K562 (cell line): ENCODE measurements at regions not wholly inside any gene's neighbourhood (a gene's known extent, or its start where the extent isn't known, plus 50 kb on each side); places are given as distances from the start of the nearest gene placed in this dataset.

Experiments used
- ATAC-seq: fragments of 200-7000 bp; cut with Tn5 transposase; 3 replicates; pipeline ENCODE4 v1.9.1; 2020; ENCODE audit warnings: moderate library complexity
- BruUV-seq: library from RNA; stranded (reverse); fragments of 400-500 nt; replicated peaks from 2 replicates; lab custom pipeline; 2021; lab: Mats Ljungman, UMichigan
- CTCF ChIA-PET: fragments of 300-600 bp; formaldehyde crosslinking; extraction: SDS; loops from one replicate; lab custom pipeline; 2021; ENCODE audit warnings: low intra/inter-chr PET ratio; lab: Yijun Ruan, JAX
- POLR2A ChIA-PET: fragments of 300-600, 350-650 bp; sonication (Branson Sonifier 250); formaldehyde crosslinking; extraction: SDS; loops from one replicate; lab custom pipeline; 2021; ENCODE audit warnings: antibody characterized with exemption, inconsistent platforms; lab: Yijun Ruan, JAX
- DNase-seq, 4 experiments: peaks; one replicate each; pipeline versions ENCODE4 v3.0.0 to v3.0.0-alpha.2; 2011 to 2018; ENCODE audit warnings: low spot score in 3 of 4, mixed read lengths in 3 of 4; ENCODE audit errors: extremely low read depth in 1 of 4
- FAIRE-seq: peaks from 2 replicates; lab custom pipeline; 2011; peaks lifted over from hg19 to GRCh38; lab: Jason Lieb, UNC
- H2AFZ ChIP-seq: 2 replicates; pipeline ENCODE4 v1.6.0; 2011; ENCODE audit warnings: low read depth, low read length, control low read depth, inconsistent platforms
- H3K27ac ChIP-seq: fragments of 200-600 bp; 3 replicates; pipeline ENCODE4 v1.8.0; 2011; ENCODE audit warnings: low read depth, mild to moderate bottlenecking, control low read depth, inconsistent platforms, low read length, moderate library complexity, mixed read lengths; ENCODE audit errors: extremely low read depth
- H3K27me3 ChIP-seq, 2 experiments: fragments of 300-600 bp in 1 of 2; 2 replicates in 1 of 2; 3 replicates in 1 of 2; pipeline versions ENCODE4 v1.6.0 to v1.8.0; 2011; ENCODE audit warnings: inconsistent platforms in 2 of 2, low read length in 2 of 2, mild to moderate bottlenecking in 1 of 2, mixed read lengths in 1 of 2, moderate library complexity in 1 of 2; ENCODE audit not compliant: control insufficient read depth in 2 of 2, insufficient read depth in 2 of 2
- H3K36me3 ChIP-seq: fragments of 300-600 bp; 3 replicates; pipeline ENCODE4 v1.8.0; 2011; ENCODE audit warnings: mild to moderate bottlenecking, low read length, inconsistent platforms; ENCODE audit not compliant: control insufficient read depth, insufficient read depth
- H3K4me1 ChIP-seq, 2 experiments: fragments of 200-600 bp in 1 of 2; replicated peaks in 1 of 2; 2 replicates in 1 of 2; 3 replicates in 1 of 2; pipeline versions ENCODE4 v1.5.1 to v1.8.0; 2011; ENCODE audit warnings: inconsistent platforms in 2 of 2, low read length in 2 of 2, mild to moderate bottlenecking in 1 of 2, mixed read lengths in 1 of 2, moderate library complexity in 1 of 2; ENCODE audit not compliant: control insufficient read depth in 2 of 2, insufficient read depth in 2 of 2
- H3K4me2 ChIP-seq: 2 replicates; pipeline ENCODE4 v1.6.1; 2011; ENCODE audit warnings: low read length, control low read depth, inconsistent platforms, mixed read lengths; ENCODE audit not compliant: insufficient read depth
- H3K4me3 ChIP-seq: fragments of 200-600 bp; sonication (generic), shearing (Covaris generic); 2 replicates; pipeline ENCODE4 v1.5.1; 2016; ENCODE audit warnings: control low read depth, inconsistent platforms
- H3K79me2 ChIP-seq: fragments of 200-600 bp; 3 replicates; pipeline ENCODE4 v1.8.0; 2011; ENCODE audit warnings: low read length, inconsistent platforms; ENCODE audit not compliant: control insufficient read depth, insufficient read depth
- H3K9ac ChIP-seq, 2 experiments: 2 replicates each; pipeline versions ENCODE4 v1.6.0 to v1.6.1; 2011; ENCODE audit warnings: low read depth in 2 of 2, low read length in 2 of 2, control low read depth in 1 of 2, inconsistent platforms in 1 of 2, mild to moderate bottlenecking in 1 of 2, mixed read lengths in 1 of 2; ENCODE audit not compliant: insufficient read depth in 1 of 2
- H3K9me1 ChIP-seq: one replicate; pipeline ENCODE4 v1.6.0; 2011; ENCODE audit warnings: inconsistent platforms, mild to moderate bottlenecking, low read length, moderate library complexity; ENCODE audit not compliant: control insufficient read depth, insufficient read depth
- H3K9me3 ChIP-seq: replicated peaks from 2 replicates; pipeline ENCODE4 v1.5.1; 2011; ENCODE audit warnings: low read depth, low read length, inconsistent platforms; ENCODE audit not compliant: control insufficient read depth, insufficient read depth
- H4K20me1 ChIP-seq: replicated peaks from 2 replicates; pipeline ENCODE4 v1.6.1; 2011; ENCODE audit warnings: low read length, inconsistent platforms, mixed read lengths; ENCODE audit not compliant: control insufficient read depth, insufficient read depth
- BMI1 ChIP-seq: fragments of 150-350 bp; IDR thresholded peaks from 2 replicates; pipeline ENCODE4 v1.6.1; 2014; ENCODE audit warnings: low read length
- CBX5 ChIP-seq: IDR thresholded peaks from 2 replicates; pipeline ENCODE4 v1.6.1; 2014; ENCODE audit warnings: low read depth, borderline replicate concordance
- COPS2 ChIP-seq: fragments of 450-650 bp; conservative IDR thresholded peaks from 2 replicates; pipeline ENCODE4 v1.6.1; 2016; ENCODE audit warnings: mild to moderate bottlenecking, moderate library complexity
- ETS2 ChIP-seq: IDR thresholded peaks from 2 replicates; pipeline ENCODE4 v1.6.1; 2016; ENCODE audit warnings: borderline replicate concordance, missing genetic modification characterization, mild to moderate bottlenecking, moderate library complexity, missing compliant biosample characterization; ENCODE audit not compliant: poor library complexity, severe bottlenecking
- IFI16 ChIP-seq: fragments of 250-450 bp; sonication (Bioruptor Pico); IDR thresholded peaks from 2 replicates; pipeline ENCODE4 v2.1.2; 2022; ENCODE audit warnings: mild to moderate bottlenecking, inconsistent platforms
- KAT2B ChIP-seq: IDR thresholded peaks from one replicate; pipeline ENCODE4 v1.6.1; 2012; ENCODE audit warnings: low read depth, mild to moderate bottlenecking, control low read depth, inconsistent platforms, low read length, moderate library complexity
- POLR3G ChIP-seq: IDR thresholded peaks from 2 replicates; pipeline ENCODE4 v1.6.1; 2011; ENCODE audit not compliant: insufficient read length, insufficient replicate concordance; ENCODE audit errors: extremely low read depth
- SMARCA5 ChIP-seq: fragments of 450-650 bp; IDR thresholded peaks from 2 replicates; pipeline ENCODE4 v1.6.1; 2016
- SUPT5H ChIP-seq: fragments of 450-650 bp; IDR thresholded peaks from 2 replicates; pipeline ENCODE4 v1.6.1; 2016
- TCF3 ChIP-seq: sonication (generic); formaldehyde crosslinking; IDR thresholded peaks from 2 replicates; pipeline ENCODE4 v1.4.0; 2020; ENCODE audit warnings: mild to moderate bottlenecking, missing genetic modification reagents
- ZNF717 ChIP-seq: fragments of 250-450 bp; sonication (Bioruptor Pico); IDR thresholded peaks from 2 replicates; pipeline ENCODE4 v1.5.0; 2021
- WGBS: fragments of 100-300 bp; shearing (Covaris generic); methylation state at CpG from one replicate; pipeline ENCODE4 v1.1.6; 2016; ENCODE audit warnings: low coverage, mixed read lengths; ENCODE audit not compliant: insufficient coverage; ENCODE audit errors: missing lambda C conversion rate; 5-methylcytosine and 5-hydroxymethylcytosine counted together
- in situ Hi-C: fragments of 300-500 bp; cut with MboI; formaldehyde crosslinking; loops from 4 replicates; pipeline ENCODE4 v1.15.0; 2018; ENCODE audit warnings: inconsistent platforms, mixed read lengths
- intact Hi-C: fragments of 100-400 bp; cut with micrococcal nuclease; formaldehyde crosslinking; loops from 2 replicates; pipeline ENCODE4 v1.14.2; 2022
- TF ChIP-seq, protein P1 (sequence below): IDR thresholded peaks from 3 replicates; pipeline ENCODE4 v1.6.1; 2011; ENCODE audit warnings: borderline replicate concordance, mild to moderate bottlenecking; ENCODE audit not compliant: insufficient read length, insufficient read depth
- TF ChIP-seq, protein P2 (sequence below): fragments of 150-350 bp; IDR thresholded peaks from 2 replicates; pipeline ENCODE4 v1.6.1; 2014; ENCODE audit warnings: low read depth, mild to moderate bottlenecking, low read length, borderline replicate concordance

GRCh38 chr4:62928483-62928882 is 1480.8 kb downstream of the TECRL start:
- DNase-seq, result no peak
- ChIA-PET CTCF (no interaction called here), POLR2A (no interaction called here)
- Histone ChIP-seq H3K4me1 (no peaks in the 10 kb centered on the region), H3K9me3 (no peaks in the 10 kb centered on the region), H3K27ac (no peak overlapping the region), H3K4me3 (no peak overlapping the region), H4K20me1 (no peaks in the 10 kb centered on the region), H3K79me2 (no peaks in the 10 kb centered on the region), H2AFZ (no peak overlapping the region), H3K27me3 (no peaks in the 10 kb centered on the region), H3K9me1 (no peaks in the 10 kb centered on the region)
- WGBS, result 2% methylated on average over 3 of the region's 3 CpGs
- intact Hi-C loops (no loop called here), in situ Hi-C loops (no loop called here)
- no peak for FAIRE-seq
- no TSS peak for BruUV-seq
- TF ChIP-seq BMI1, result no peak
- TF ChIP-seq, all 486 proteins: peak for 0
- Histone ChIP-seq H3K9ac (no peak overlapping the region), H3K36me3 (no peaks in the 10 kb centered on the region), H3K4me2 (no peak overlapping the region)
- ATAC-seq, result no peak

GRCh38 chr4:62927574-62927973 is 1481.7 kb downstream of the TECRL start:
- Histone ChIP-seq H2AFZ (no peak overlapping the region), H4K20me1 (no peaks in the 10 kb centered on the region), H3K9me3 (no peaks in the 10 kb centered on the region)
- no peak for FAIRE-seq
- no TSS peak for BruUV-seq
- in situ Hi-C loops, result no loop called here
- no peak for TF ChIP-seq SUPT5H
- no peak for TF ChIP-seq COPS2
- no peak for TF ChIP-seq SMARCA5
- no peak for TF ChIP-seq ETS2 (tag)
- TF ChIP-seq TCF3, result no peak
- no peak for TF ChIP-seq CBX5
- TF ChIP-seq, protein P1, sequence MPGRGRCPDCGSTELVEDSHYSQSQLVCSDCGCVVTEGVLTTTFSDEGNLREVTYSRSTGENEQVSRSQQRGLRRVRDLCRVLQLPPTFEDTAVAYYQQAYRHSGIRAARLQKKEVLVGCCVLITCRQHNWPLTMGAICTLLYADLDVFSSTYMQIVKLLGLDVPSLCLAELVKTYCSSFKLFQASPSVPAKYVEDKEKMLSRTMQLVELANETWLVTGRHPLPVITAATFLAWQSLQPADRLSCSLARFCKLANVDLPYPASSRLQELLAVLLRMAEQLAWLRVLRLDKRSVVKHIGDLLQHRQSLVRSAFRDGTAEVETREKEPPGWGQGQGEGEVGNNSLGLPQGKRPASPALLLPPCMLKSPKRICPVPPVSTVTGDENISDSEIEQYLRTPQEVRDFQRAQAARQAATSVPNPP, result no peak
- no peak for TF ChIP-seq IFI16 (CRISPR knock-in tag)
- no peak for TF ChIP-seq KAT2B
- TF ChIP-seq POLR3G, result no peak
- no peak for TF ChIP-seq ZNF717
- TF ChIP-seq, protein P2, sequence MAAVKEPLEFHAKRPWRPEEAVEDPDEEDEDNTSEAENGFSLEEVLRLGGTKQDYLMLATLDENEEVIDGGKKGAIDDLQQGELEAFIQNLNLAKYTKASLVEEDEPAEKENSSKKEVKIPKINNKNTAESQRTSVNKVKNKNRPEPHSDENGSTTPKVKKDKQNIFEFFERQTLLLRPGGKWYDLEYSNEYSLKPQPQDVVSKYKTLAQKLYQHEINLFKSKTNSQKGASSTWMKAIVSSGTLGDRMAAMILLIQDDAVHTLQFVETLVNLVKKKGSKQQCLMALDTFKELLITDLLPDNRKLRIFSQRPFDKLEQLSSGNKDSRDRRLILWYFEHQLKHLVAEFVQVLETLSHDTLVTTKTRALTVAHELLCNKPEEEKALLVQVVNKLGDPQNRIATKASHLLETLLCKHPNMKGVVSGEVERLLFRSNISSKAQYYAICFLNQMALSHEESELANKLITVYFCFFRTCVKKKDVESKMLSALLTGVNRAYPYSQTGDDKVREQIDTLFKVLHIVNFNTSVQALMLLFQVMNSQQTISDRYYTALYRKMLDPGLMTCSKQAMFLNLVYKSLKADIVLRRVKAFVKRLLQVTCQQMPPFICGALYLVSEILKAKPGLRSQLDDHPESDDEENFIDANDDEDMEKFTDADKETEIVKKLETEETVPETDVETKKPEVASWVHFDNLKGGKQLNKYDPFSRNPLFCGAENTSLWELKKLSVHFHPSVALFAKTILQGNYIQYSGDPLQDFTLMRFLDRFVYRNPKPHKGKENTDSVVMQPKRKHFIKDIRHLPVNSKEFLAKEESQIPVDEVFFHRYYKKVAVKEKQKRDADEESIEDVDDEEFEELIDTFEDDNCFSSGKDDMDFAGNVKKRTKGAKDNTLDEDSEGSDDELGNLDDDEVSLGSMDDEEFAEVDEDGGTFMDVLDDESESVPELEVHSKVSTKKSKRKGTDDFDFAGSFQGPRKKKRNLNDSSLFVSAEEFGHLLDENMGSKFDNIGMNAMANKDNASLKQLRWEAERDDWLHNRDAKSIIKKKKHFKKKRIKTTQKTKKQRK, result no peak
- TF ChIP-seq, all 486 proteins: peak for 0
- DNase-seq, result no peak
- intact Hi-C loops, result no loop called here
- H3K27me3 ChIP-seq, result no peaks in the 10 kb centered on the region
- no peak overlapping the region for H3K4me3 ChIP-seq
- 0% methylated on average over 3 of the region's 3 CpGs for WGBS
- POLR2A ChIA-PET, result no interaction called here
- no peaks in the 10 kb centered on the region for H3K9me1 ChIP-seq
- H3K79me2 ChIP-seq, result no peaks in the 10 kb centered on the region
- no peak overlapping the region for H3K4me2 ChIP-seq
- H3K4me1 ChIP-seq, result no peaks in the 10 kb centered on the region
- CTCF ChIA-PET, result no interaction called here
- H3K9ac ChIP-seq, result no peak overlapping the region
- ATAC-seq, result no peak
- no peak overlapping the region for H3K27ac ChIP-seq
- H3K36me3 ChIP-seq, result no peaks in the 10 kb centered on the region
